GM12878 (cell line): ENCODE measurements at regions not wholly inside any gene's neighbourhood (a gene's known extent, or its start where the extent isn't known, plus 50 kb on each side); places are given as distances from the start of the nearest gene placed in this dataset.

Experiments
- EP300 ChIP-seq, 2 experiments: fragments of 150-350 bp in 1 of 2; IDR thresholded peaks; 2 replicates each; pipeline ENCODE4 v1.6.1; 2011 to 2012; ENCODE audit warnings: low read depth in 2 of 2, low read length in 2 of 2, borderline replicate concordance in 1 of 2, improper control_type of control experiment in 1 of 2, inconsistent platforms in 1 of 2; ENCODE audit not compliant: control insufficient read depth in 1 of 2
- RBBP5 ChIP-seq: fragments of 200-600 bp; sonication (generic); conservative IDR thresholded peaks from 2 replicates; pipeline ENCODE4 v1.6.1; 2016
- RCOR1 ChIP-seq: conservative IDR thresholded peaks from 2 replicates; pipeline ENCODE4 v1.6.1; 2012; ENCODE audit warnings: low read depth, low read length, improper control_type of control experiment
- SUZ12 ChIP-seq: fragments of 200-600 bp; sonication (generic); IDR thresholded peaks from one replicate; pipeline ENCODE4 v1.6.1; 2018; ENCODE audit warnings: antibody characterized with exemption, mild to moderate bottlenecking; ENCODE audit not compliant: unreplicated experiment
- TF ChIP-seq, protein P1 (sequence below): fragments of 450-650 bp; formaldehyde crosslinking; IDR thresholded peaks from 2 replicates; pipeline ENCODE4 v1.4.0; 2020; ENCODE audit warnings: mild to moderate bottlenecking, moderate library complexity
- TF ChIP-seq, protein P2 (sequence below): fragments of 150-350 bp; IDR thresholded peaks from 2 replicates; pipeline ENCODE4 v1.6.1; 2014; ENCODE audit warnings: mild to moderate bottlenecking, low read depth, low read length
- TF ChIP-seq, protein P3 (sequence below): fragments of 450-650 bp; IDR thresholded peaks from 2 replicates; pipeline ENCODE4 v1.6.1; 2017; ENCODE audit warnings: borderline replicate concordance
- TF ChIP-seq, protein P4 (sequence below): fragments of 150-350 bp; IDR thresholded peaks from 2 replicates; pipeline ENCODE4 v1.6.1; 2016; ENCODE audit warnings: low read depth, low read length
- TF ChIP-seq, protein P5 (sequence below): fragments of 450-650 bp; IDR thresholded peaks from 2 replicates; pipeline ENCODE4 v1.6.1; 2017; ENCODE audit warnings: mild to moderate bottlenecking, low read depth, inconsistent platforms; ENCODE audit not compliant: poor library complexity, severe bottlenecking

DNA sequence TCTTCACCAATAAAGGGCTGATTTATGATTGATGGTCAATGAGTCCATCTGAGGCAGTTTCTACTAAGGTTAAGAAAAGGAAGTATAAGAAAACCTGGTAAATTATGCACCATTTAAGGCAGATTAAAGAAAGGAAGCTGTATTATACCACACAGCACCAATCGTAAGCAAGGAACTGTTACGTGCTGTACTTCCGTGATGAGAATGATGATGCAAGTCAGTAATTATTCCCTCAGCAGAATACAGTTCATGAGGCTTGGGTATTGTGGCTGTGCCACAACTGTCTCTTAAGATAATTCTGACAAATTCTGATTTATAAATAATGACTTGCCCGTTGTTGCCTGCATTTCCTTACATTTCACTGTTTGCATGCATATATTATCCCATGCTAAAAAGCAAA, 699.0 kb downstream of the HDGFL1 start (continued):
- TF ChIP-seq RBBP5 (no peak), SUZ12 (no peak), RCOR1 (no peak), EP300 (IDR thresholded peaks at IDR 0.05; ENCODE audit: borderline replicate concordance in 1 of 2, control insufficient read depth in 1 of 2, low read depth in 2 of 2, low read length in 2 of 2) (no peak)
- TF ChIP-seq, protein P1, sequence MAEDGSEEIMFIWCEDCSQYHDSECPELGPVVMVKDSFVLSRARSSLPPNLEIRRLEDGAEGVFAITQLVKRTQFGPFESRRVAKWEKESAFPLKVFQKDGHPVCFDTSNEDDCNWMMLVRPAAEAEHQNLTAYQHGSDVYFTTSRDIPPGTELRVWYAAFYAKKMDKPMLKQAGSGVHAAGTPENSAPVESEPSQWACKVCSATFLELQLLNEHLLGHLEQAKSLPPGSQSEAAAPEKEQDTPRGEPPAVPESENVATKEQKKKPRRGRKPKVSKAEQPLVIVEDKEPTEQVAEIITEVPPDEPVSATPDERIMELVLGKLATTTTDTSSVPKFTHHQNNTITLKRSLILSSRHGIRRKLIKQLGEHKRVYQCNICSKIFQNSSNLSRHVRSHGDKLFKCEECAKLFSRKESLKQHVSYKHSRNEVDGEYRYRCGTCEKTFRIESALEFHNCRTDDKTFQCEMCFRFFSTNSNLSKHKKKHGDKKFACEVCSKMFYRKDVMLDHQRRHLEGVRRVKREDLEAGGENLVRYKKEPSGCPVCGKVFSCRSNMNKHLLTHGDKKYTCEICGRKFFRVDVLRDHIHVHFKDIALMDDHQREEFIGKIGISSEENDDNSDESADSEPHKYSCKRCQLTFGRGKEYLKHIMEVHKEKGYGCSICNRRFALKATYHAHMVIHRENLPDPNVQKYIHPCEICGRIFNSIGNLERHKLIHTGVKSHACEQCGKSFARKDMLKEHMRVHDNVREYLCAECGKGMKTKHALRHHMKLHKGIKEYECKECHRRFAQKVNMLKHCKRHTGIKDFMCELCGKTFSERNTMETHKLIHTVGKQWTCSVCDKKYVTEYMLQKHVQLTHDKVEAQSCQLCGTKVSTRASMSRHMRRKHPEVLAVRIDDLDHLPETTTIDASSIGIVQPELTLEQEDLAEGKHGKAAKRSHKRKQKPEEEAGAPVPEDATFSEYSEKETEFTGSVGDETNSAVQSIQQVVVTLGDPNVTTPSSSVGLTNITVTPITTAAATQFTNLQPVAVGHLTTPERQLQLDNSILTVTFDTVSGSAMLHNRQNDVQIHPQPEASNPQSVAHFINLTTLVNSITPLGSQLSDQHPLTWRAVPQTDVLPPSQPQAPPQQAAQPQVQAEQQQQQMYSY = no peak
- TF ChIP-seq, protein P2, sequence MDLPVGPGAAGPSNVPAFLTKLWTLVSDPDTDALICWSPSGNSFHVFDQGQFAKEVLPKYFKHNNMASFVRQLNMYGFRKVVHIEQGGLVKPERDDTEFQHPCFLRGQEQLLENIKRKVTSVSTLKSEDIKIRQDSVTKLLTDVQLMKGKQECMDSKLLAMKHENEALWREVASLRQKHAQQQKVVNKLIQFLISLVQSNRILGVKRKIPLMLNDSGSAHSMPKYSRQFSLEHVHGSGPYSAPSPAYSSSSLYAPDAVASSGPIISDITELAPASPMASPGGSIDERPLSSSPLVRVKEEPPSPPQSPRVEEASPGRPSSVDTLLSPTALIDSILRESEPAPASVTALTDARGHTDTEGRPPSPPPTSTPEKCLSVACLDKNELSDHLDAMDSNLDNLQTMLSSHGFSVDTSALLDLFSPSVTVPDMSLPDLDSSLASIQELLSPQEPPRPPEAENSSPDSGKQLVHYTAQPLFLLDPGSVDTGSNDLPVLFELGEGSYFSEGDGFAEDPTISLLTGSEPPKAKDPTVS = no peak
- TF ChIP-seq, protein P3, sequence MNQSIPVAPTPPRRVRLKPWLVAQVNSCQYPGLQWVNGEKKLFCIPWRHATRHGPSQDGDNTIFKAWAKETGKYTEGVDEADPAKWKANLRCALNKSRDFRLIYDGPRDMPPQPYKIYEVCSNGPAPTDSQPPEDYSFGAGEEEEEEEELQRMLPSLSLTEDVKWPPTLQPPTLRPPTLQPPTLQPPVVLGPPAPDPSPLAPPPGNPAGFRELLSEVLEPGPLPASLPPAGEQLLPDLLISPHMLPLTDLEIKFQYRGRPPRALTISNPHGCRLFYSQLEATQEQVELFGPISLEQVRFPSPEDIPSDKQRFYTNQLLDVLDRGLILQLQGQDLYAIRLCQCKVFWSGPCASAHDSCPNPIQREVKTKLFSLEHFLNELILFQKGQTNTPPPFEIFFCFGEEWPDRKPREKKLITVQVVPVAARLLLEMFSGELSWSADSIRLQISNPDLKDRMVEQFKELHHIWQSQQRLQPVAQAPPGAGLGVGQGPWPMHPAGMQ = no peak
- TF ChIP-seq, protein P4, sequence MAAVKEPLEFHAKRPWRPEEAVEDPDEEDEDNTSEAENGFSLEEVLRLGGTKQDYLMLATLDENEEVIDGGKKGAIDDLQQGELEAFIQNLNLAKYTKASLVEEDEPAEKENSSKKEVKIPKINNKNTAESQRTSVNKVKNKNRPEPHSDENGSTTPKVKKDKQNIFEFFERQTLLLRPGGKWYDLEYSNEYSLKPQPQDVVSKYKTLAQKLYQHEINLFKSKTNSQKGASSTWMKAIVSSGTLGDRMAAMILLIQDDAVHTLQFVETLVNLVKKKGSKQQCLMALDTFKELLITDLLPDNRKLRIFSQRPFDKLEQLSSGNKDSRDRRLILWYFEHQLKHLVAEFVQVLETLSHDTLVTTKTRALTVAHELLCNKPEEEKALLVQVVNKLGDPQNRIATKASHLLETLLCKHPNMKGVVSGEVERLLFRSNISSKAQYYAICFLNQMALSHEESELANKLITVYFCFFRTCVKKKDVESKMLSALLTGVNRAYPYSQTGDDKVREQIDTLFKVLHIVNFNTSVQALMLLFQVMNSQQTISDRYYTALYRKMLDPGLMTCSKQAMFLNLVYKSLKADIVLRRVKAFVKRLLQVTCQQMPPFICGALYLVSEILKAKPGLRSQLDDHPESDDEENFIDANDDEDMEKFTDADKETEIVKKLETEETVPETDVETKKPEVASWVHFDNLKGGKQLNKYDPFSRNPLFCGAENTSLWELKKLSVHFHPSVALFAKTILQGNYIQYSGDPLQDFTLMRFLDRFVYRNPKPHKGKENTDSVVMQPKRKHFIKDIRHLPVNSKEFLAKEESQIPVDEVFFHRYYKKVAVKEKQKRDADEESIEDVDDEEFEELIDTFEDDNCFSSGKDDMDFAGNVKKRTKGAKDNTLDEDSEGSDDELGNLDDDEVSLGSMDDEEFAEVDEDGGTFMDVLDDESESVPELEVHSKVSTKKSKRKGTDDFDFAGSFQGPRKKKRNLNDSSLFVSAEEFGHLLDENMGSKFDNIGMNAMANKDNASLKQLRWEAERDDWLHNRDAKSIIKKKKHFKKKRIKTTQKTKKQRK = no peak
- TF ChIP-seq, protein P5, sequence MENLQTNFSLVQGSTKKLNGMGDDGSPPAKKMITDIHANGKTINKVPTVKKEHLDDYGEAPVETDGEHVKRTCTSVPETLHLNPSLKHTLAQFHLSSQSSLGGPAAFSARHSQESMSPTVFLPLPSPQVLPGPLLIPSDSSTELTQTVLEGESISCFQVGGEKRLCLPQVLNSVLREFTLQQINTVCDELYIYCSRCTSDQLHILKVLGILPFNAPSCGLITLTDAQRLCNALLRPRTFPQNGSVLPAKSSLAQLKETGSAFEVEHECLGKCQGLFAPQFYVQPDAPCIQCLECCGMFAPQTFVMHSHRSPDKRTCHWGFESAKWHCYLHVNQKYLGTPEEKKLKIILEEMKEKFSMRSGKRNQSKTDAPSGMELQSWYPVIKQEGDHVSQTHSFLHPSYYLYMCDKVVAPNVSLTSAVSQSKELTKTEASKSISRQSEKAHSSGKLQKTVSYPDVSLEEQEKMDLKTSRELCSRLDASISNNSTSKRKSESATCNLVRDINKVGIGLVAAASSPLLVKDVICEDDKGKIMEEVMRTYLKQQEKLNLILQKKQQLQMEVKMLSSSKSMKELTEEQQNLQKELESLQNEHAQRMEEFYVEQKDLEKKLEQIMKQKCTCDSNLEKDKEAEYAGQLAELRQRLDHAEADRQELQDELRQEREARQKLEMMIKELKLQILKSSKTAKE = no peak
